Astrocyte of the cerebellum (primary cell): ENCODE measurements at regions not wholly inside any gene's neighbourhood (a gene's known extent, or its start where the extent isn't known, plus 50 kb on each side); places are given as distances from the start of the nearest gene placed in this dataset.

ENCODE experiments used
- DNase-seq: peaks from one replicate; pipeline ENCODE4 v3.0.0-alpha.2; 2011; ENCODE audit warnings: low read depth
- H3K4me3 ChIP-seq: 2 replicates; pipeline ENCODE4 v1.5.1; 2011; ENCODE audit warnings: mild to moderate bottlenecking, low read depth, low read length, moderate library complexity
- CTCF ChIP-seq: IDR thresholded peaks from 2 replicates; pipeline ENCODE4 v1.5.1; 2012; ENCODE audit warnings: low read length, low read depth, moderate library complexity, mild to moderate bottlenecking; ENCODE audit errors: missing control alignments
- in situ Hi-C: cut with HindIII; loops from 2 replicates; pipeline ENCODE4 v1.10.0; 2017; ENCODE audit warnings: low sequenced_read_pairs

- no peak overlapping the region for H3K4me3 ChIP-seq
- in situ Hi-C loops, result no loop called here
- no peak for DNase-seq
- no peak for TF ChIP-seq CTCF
These were observed 107.1 kb upstream of the MIR17HG start for GRCh38 chr13:91240341-91240740.

- DNase-seq, result no peak
- in situ Hi-C loops, result no loop called here
- H3K4me3 ChIP-seq, result no peak overlapping the region
- no peak for TF ChIP-seq CTCF
These were observed 106.1 kb upstream of the MIR17HG start for GRCh38 chr13:91241221-91241933.

- no peak for TF ChIP-seq CTCF
- H3K4me3 ChIP-seq, result no peak overlapping the region
- DNase-seq, result peak; percentile 63
- in situ Hi-C loops, result no loop called here
These were observed 104.8 kb upstream of the MIR17HG start for GRCh38 chr13:91242652-91243051.

GRCh38 chr13:91245288-91245687 lies 102.2 kb upstream of the MIR17HG start:
- in situ Hi-C loops, result no loop called here
- TF ChIP-seq CTCF, result no peak
- no peak overlapping the region for H3K4me3 ChIP-seq
- DNase-seq, result no peak

GRCh38 chr13:91247768-91248167 lies 99.7 kb upstream of the MIR17HG start:
- in situ Hi-C loops, result no loop called here
- DNase-seq, result no peak
- H3K4me3 ChIP-seq, result no peak overlapping the region
- TF ChIP-seq CTCF, result peak; percentile 2

- DNase-seq, result no peak
- H3K4me3 ChIP-seq, result no peak overlapping the region
- in situ Hi-C loops, result no loop called here
- TF ChIP-seq CTCF, result no peak
These were observed 99.2 kb upstream of the MIR17HG start for GRCh38 chr13:91248249-91248648.
